ENCODE measurements at regions not wholly inside any gene's neighbourhood (a gene's known extent, or its start where the extent isn't known, plus 50 kb on each side); places are given as distances from the start of the nearest gene placed in this dataset.

DNA sequence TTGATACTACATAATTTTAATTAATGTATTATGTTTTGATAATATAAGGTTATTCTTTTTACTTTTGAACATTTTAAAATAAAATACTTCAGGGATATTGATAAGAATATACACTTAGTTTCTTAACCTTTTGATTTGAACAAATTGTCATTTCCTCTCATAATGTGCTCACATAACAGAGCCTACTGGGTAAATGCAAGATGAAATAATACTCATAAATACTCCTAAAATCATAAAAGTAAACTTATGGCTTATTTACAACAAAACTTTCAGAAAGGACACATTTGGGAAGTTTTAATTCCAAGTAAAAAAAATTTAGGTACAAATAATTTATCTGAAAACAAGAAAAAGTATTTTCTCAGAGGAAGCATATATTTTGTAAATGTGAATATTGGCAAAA, 101.6 kb upstream of the ABCB5 start:
- Histone ChIP-seq H3K9me3 (no peaks in the 10 kb centered on the region), H3K27me3 (no peaks in the 10 kb centered on the region), H3K4me3 (no peak overlapping the region), H3K36me3 (no peaks in the 10 kb centered on the region), H3K27ac (no peak overlapping the region), H3K4me1 (peaks cover 0 to 9% (median 0%) of the 10 kb centered on the region in 3 donors)
- intact Hi-C loops (cut with DNase I) = no loop called here
- DNase-seq = no peak
- TF ChIP-seq, protein P1, sequence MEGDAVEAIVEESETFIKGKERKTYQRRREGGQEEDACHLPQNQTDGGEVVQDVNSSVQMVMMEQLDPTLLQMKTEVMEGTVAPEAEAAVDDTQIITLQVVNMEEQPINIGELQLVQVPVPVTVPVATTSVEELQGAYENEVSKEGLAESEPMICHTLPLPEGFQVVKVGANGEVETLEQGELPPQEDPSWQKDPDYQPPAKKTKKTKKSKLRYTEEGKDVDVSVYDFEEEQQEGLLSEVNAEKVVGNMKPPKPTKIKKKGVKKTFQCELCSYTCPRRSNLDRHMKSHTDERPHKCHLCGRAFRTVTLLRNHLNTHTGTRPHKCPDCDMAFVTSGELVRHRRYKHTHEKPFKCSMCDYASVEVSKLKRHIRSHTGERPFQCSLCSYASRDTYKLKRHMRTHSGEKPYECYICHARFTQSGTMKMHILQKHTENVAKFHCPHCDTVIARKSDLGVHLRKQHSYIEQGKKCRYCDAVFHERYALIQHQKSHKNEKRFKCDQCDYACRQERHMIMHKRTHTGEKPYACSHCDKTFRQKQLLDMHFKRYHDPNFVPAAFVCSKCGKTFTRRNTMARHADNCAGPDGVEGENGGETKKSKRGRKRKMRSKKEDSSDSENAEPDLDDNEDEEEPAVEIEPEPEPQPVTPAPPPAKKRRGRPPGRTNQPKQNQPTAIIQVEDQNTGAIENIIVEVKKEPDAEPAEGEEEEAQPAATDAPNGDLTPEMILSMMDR (IDR thresholded peaks at IDR 0.05) = no peak
- TF ChIP-seq POLR2A (IDR thresholded peaks at IDR 0.05) = no peak

DNA sequence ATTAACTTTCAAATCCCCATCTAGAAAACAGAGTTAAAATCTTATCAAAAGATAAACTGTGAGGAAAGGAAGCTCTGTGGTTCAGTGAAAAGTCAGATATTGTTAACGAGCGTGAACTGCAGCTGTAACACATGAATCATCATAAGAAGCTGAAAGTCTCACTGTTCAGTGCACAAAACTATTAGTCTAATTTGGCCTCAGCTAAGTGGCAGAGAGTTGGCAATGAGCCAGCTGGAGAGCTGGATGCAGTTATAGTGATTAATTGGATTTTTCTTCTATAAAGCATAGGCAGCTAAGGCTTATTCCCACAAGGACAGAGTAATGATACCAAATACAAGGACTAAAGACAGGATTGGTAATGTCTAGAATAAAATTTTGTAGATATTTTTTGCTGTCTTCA, 101.1 kb upstream of the ABCB5 start:
- TF ChIP-seq, protein P1 (IDR thresholded peaks at IDR 0.05) = no peak
- TF ChIP-seq POLR2A (IDR thresholded peaks at IDR 0.05) = no peak
- H3K36me3 ChIP-seq = no peaks in the 10 kb centered on the region
- intact Hi-C loops (cut with DNase I) = no loop called here
- H3K9me3 ChIP-seq = no peaks in the 10 kb centered on the region
- WGBS, 2 donors = 0% methylated on average over 2 of the region's 2 CpGs
- DNase-seq = no peak
- peaks cover 0 to 9% (median 0%) of the 10 kb centered on the region in 3 donors for H3K4me1 ChIP-seq
- H3K27me3 ChIP-seq = no peaks in the 10 kb centered on the region
- H3K27ac ChIP-seq = no peak overlapping the region
- no peak overlapping the region for H3K4me3 ChIP-seq

DNA sequence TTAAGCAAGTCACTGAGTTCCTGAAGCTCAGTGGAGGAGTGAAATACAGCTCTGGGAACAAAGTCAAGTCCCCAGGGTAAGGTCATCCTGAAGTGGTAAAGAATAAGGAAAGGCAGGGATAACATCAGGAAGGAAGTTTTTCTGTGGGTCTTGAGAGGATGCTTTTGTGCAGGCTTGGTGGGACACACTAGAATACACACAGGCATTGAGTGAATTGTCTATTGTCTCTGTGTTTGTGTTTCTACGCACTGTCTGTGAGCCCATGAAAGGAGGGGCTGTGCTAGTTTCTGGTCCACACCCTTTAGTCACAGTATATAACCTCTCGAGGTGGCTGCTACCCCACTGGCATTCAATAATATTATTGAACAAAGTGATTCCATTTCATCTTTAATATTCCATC, 95.8 kb upstream of the ABCB5 start:
- Histone ChIP-seq H3K27me3 (no peaks in the 10 kb centered on the region), H3K4me1 (no peaks in the 10 kb centered on the region), H3K9me3 (no peaks in the 10 kb centered on the region), H3K36me3 (no peaks in the 10 kb centered on the region), H3K27ac (no peak overlapping the region), H3K4me3 (no peak overlapping the region)
- intact Hi-C loops (cut with DNase I) = no loop called here
- no peak for DNase-seq
- 44 to 72% methylated on average over 2 of the region's 2 CpGs for WGBS, 2 donors
- TF ChIP-seq POLR2A (IDR thresholded peaks at IDR 0.05) = no peak
- TF ChIP-seq, protein P1 (IDR thresholded peaks at IDR 0.05) = no peak

DNA sequence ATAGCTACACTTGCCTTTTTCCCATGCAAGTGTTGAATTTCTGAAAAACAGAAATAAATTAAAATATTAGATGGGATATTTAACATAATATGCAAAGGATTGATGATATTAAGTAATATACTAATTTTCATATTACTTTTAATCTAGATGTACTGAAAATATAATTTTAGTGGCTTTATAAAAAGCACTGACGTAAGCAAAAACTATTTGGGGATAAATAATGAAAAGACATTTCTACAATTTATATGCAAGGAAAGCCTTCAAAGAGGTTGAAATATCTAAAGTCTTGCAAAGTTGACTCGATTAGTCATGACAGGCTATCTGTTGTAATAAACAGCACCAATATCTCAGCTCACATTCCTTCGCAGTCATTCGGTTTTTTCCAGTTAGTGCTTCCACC, 94.9 kb upstream of the ABCB5 start:
- WGBS, 2 donors = 82 to 92% methylated on average over 4 of the region's 4 CpGs
- Histone ChIP-seq H3K36me3 (no peaks in the 10 kb centered on the region), H3K4me3 (no peak overlapping the region), H3K9me3 (no peaks in the 10 kb centered on the region), H3K27me3 (no peaks in the 10 kb centered on the region), H3K27ac (no peak overlapping the region), H3K4me1 (no peaks in the 10 kb centered on the region)
- TF ChIP-seq, protein P1 (IDR thresholded peaks at IDR 0.05) = no peak
- TF ChIP-seq POLR2A (IDR thresholded peaks at IDR 0.05) = no peak
- DNase-seq = no peak
- intact Hi-C loops (cut with DNase I) = no loop called here

DNA sequence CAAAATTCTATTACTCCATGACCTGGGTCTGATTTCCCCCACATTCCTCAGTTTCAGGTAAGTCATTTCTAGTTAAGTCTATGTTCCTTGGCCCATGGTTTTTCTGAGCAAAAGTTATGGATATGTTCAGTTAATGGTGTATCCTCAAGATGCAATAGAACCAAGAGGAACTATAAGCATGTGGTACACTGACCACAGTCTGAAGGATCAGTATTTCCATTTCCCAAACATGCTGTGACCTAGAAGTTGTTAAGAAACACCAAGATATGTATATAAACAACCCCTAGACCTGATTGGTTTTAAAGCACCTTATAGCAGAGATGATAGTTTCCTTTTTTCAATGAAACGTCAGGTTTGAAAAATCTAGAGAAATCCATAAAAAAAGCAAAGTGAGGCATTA, 94.2 kb upstream of the ABCB5 start:
- no peak for DNase-seq
- Histone ChIP-seq H3K9me3 (no peaks in the 10 kb centered on the region), H3K4me1 (no peaks in the 10 kb centered on the region), H3K36me3 (no peaks in the 10 kb centered on the region), H3K27me3 (no peaks in the 10 kb centered on the region), H3K27ac (no peak overlapping the region), H3K4me3 (no peak overlapping the region)
- WGBS, 2 donors = 74 to 77% methylated on average over 1 of the region's 1 CpG
- no peak for TF ChIP-seq POLR2A (IDR thresholded peaks at IDR 0.05)
- TF ChIP-seq, protein P1 (IDR thresholded peaks at IDR 0.05) = no peak
- intact Hi-C loops (cut with DNase I) = no loop called here

All from esophagus squamous epithelium (tissue), 5 donors.